Myocyte (in vitro differentiated cells): ENCODE measurements at regions not wholly inside any gene's neighbourhood (a gene's known extent, or its start where the extent isn't known, plus 50 kb on each side); places are given as distances from the start of the nearest gene placed in this dataset.

Experiments
- DNase-seq: peaks from one replicate; pipeline ENCODE4 v3.0.0-alpha.2; 2012; ENCODE audit warnings: low read depth

DNA sequence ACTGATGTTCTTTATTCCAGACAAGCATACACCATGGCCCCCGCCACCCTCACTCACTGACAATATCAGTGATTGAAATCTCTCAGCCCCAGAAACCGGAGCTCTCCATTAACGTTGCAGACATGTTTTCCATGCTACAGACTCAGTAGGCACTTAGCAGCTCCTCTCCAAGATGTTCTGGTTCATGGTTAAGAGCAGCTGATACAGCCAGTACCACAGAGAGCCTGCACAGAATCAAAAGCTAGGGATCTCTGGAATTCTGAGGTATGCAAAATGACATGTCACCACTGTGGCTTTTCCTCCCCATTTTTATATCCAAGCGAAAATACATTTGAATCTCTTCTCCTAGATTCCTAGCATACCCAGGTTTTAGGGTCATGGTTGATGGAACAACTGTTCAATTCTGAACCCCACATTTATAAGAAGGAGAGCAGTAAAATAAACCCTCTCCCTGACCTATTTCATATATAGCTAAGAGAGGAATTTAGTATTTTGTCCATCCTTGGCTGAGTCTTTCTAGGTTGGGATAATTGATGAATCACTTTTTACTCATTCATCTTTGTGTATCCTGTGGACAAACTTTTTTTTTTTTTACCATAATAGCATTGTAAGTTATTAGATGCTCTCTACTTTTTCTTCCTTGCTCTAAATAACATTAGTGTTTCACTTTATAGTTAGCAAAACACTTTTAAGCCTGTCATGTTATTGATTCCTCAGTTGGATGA is 488.4 kb upstream of the PIK3C3 start:
- no peak for DNase-seq

DNA sequence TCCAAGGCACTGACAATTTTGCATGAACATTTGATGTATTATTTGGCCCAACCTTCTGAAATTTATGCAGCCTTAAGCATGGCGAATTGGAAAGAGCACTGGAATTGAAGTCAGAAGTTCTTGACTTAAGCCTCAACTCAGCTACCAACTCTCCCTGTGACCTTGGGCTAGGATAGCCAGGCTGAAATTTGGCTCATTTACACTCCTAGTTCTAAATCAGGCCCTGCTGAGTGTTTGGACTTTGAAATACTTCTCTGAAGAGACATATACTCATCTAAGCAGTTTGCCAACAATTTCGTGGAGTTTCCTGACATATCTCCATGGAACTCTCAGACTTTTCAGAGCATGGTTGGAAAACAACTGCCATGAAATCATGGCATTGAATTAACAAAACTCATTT is 489.6 kb upstream of the PIK3C3 start:
- no peak for DNase-seq

DNA sequence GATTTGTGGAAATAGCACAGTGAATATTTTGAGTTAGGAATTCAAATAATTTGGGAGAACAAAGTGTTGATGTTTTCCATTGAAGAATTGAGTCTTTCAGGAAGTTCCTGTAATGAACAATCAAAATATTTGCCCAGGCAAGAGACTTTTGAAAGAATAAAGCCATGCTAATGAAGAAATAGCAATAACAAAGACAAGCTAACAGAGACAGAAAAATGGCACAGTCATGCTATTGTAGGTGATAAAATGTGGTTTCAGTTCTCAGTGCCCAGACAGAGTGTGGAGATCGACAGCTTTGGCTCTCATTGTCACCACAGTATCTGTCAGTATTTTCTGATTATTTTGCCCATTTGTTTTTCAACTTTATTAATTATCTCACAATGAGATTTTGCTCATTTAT is 490.8 kb upstream of the PIK3C3 start:
- no peak for DNase-seq

GRCh38 chr18:41462946-41463345 is 492.1 kb upstream of the PIK3C3 start:
- DNase-seq = no peak

DNA sequence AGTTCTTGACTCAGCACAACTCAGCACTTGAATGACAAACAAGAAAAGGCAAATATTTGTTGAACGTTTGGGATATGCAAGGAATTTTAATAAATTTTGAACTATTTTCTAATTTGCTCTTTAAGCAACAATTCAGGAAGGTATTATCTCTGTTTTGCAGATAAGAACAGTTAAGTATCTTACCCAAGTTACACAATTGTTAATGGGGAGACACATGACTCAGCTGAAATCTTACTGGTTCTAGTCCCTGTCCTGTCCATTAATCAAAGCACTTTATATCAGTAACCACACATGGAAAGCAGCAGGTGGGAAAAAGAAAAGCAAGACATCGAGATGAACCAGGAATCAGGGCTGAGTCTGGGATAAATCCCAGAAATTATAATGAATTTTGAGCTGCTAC is 493.9 kb upstream of the PIK3C3 start:
- DNase-seq = no peak

DNA sequence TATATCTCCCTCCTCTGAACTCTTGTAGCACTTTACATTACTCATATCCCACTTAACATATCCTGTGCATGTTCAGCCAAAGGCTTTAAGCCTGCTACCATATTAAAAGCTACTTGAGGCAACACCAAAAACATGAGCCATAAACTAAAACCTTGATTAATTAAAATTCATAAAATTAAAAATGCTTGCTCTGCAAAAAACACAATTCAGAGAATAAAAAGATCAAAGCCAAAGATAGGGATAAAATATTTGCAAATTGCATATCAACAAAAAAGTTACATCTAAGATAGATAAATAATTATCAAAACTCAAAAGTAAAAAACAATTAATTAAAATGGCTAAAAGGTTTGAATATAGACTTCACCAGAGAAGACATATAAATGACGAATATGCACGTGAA is 495.4 kb upstream of the PIK3C3 start:
- no peak for DNase-seq

- DNase-seq = no peak
Observed at GRCh38 chr18:41458376-41458775, 496.7 kb upstream of the PIK3C3 start.

- no peak for DNase-seq
Observed at GRCh38 chr18:41457765-41458326, 497.2 kb upstream of the PIK3C3 start.

DNA sequence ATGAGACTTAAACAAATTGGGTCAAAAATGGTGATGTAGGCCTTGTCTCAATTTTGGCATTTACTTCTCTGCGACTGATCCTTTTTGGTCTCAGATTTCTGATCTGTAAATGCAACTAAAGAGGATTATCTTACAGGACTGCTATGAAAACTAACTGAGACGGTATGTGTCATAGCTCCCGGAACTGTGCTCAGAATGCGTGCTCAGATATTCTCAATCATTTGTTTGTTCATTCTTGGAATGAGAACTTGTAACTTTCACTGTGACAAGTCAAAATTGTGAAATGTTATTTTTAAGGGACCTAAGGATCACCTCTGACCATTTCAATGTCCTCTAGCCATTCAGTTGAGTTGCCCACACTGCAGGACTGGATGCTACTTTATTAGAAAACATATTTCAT is 498.2 kb upstream of the PIK3C3 start:
- no peak for DNase-seq

DNA sequence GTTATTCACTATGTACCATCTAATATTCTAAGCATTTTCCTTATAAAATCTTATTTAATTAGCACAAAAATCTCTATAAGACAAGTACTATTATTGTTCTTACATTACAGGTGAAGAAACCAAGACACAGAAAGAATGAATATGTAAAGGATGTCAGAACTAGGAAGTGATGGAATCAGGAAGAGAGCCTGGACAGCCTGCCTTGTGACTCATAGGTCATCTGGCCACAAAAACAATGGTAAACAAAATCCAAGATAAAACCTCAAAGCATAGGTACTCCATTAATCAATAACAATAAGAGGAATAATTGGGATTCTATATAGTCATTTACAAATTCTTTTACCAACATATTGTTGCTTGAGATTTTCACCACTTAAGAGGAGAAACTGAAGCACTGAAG is 505.4 kb upstream of the PIK3C3 start:
- DNase-seq = no peak

DNA sequence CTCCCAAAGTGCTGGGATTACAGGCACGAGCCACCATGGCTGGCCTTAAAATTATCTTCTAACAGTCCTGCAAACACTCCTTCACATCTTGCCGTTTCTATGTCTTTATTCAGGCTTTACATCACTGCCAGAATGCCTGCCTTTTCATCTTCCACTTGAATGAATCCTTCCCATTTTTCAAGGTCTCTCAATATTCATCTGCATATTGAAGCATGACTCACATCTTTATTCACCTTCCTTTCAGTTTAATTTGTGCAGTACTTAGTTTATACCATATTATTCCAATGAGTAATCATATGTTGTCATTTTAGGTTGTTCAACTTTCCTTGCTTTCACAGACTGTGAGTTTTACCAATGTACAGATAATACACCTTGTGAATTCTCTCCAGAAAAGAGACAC is 510.1 kb upstream of the PIK3C3 start:
- DNase-seq = no peak

GRCh38 chr18:41436772-41437171 is 518.3 kb upstream of the PIK3C3 start:
- no peak for DNase-seq

DNA sequence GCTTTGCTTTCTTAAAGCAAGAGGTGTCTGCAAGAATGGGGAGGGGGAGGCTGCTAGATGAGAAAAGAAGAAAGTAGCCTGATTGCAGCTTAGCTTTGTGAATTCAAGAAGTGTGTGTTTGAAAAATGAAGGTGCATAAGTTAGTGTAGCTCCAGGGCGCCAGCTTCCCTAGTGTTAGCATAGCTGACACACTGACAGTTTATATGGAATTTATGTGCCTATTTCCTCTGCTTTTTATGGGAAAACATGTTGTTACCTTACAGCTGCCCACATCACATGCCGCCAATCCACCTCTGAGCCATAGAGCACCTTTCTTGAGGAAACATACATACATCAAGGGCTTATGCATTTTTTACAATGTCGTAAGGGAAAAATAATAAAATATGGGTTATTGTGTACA is 536.4 kb upstream of the PIK3C3 start:
- DNase-seq = no peak

GRCh38 chr18:41416044-41416443 is 539.0 kb upstream of the PIK3C3 start:
- DNase-seq = no peak

DNA sequence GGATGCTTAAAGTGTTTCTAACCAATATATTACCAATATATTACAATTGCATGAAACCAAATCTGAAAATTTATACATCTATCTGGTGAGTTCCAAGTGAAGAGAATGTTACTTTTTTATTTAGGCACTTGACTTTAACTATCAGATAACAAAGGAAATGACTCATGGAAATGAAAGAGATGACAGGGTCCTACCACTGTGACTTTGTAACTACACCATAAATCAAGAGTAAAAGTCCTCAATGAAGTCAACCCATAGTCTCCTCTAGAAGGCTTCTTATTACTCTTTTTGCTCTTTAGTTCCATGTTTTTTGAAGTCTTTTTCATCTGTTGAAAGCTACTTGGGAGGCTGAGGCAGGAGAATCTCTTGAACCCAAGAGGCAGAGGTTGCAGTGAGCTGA is 545.0 kb upstream of the PIK3C3 start:
- DNase-seq = no peak

DNA sequence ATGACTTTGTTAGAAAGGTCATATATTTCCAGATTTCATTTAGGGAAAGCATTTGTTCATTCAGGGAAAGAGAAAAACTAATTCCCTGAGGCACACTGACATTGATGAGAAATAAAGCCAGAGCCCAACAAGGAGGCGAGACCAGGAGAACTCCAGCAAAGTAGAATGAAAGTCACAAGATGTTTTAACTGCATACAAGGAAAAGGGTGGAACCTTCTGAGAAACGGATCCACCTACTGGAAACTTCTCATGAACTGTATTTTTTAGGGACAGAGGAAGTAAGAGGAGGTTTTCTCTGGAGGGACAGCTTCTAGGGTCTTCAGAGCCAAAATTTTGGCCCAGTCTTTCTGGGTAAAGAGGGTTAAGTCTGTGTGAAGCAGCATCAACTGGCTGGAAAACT is 548.2 kb upstream of the PIK3C3 start:
- DNase-seq = no peak

DNA sequence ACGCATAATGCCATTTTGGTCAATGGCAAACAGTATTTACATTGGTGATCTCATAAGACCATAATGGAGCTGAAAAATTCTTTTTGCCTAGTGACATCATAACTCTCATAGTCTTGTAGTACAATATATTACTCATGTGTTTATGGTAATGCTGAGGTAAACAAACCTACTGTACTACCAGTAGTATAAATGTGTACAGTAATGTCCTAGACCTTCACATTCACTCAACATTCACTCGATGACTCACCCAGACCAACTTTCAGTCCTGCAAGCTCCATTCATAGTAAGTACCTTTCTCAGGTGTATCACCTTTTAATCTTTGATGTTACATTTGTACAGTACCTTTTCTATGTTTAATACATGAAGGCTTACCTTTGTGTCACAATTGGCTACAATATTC is 558.2 kb upstream of the PIK3C3 start:
- no peak for DNase-seq

GRCh38 chr18:41396211-41396610 is 558.8 kb upstream of the PIK3C3 start:
- DNase-seq = no peak

GRCh38 chr18:41395695-41396094 is 559.3 kb upstream of the PIK3C3 start:
- no peak for DNase-seq

- peak; percentile 7 for DNase-seq
Observed at GRCh38 chr18:41391616-41392595, 563.1 kb upstream of the PIK3C3 start.

DNA sequence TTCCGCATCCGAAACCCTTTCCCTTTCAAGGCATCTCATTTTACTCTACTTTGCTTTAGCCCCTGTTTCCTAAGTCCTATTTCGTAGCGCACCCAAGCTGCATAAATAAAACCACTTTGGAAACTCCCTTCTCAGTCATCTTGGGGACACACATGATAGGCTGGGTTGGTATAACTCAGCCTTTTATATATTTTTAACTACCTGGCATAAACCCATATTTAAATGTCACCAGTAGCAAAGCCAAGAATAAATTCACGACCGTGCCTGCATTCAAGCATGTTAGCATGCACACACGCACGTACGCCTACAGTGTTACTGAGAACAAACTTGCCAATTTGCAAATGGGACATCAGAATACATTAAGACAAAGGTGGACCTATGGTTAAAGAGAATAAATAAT is 564.7 kb upstream of the PIK3C3 start:
- DNase-seq = no peak

DNA sequence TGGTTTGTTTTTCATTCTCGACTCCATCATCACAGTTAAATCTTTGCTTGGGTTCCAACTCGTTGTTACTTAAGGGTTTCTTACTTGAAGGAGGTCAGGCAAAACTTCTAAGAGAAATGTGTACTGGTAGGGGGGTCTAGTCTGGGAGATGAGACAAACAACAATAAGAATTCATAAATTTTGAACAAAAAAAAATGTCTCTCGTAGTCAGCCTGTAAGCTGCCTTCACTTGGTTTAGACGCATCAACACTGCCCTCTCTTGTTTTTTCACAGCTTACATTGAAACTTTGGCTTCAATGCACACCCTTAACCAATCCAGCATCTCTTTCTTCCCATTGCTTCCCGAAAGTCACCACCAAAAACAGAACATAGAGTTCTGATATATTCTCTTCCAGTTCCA is 576.4 kb upstream of the PIK3C3 start:
- DNase-seq = no peak
